ENCODE measurements at regions not wholly inside any gene's neighbourhood (a gene's known extent, or its start where the extent isn't known, plus 50 kb on each side); places are given as distances from the start of the nearest gene placed in this dataset.
A peak's percentile ranks its signal among the peaks of the same experiment; 100 is the strongest.
"Not testable (repeated sequence)": the region's sequence is repeated elsewhere in the genome, so short reads cannot be mapped to it uniquely, and the experiment has no call there.

GRCh38 chr10:35822316-35822715, 180.2 kb upstream of the FZD8 start:
- no peak overlapping the region for H3K4me3 ChIP-seq (ENCODE audit: low read depth, low read length)
- peak; percentile 44 for DNase-seq (ENCODE audit: low read depth)
- in situ Hi-C loops (cut with HindIII; ENCODE audit: low sequenced_read_pairs), result no loop called here
- peak; percentile 36 for TF ChIP-seq CTCF (IDR thresholded peaks at IDR 0.05; ENCODE audit: low read depth, low read length, missing control alignments)

GRCh38 chr10:35821339-35821911, 179.3 kb upstream of the FZD8 start:
- TF ChIP-seq CTCF (IDR thresholded peaks at IDR 0.05; ENCODE audit: low read depth, low read length, missing control alignments), result no peak
- in situ Hi-C loops (cut with HindIII; ENCODE audit: low sequenced_read_pairs), result no loop called here
- no peak overlapping the region for H3K4me3 ChIP-seq (ENCODE audit: low read depth, low read length)
- peak; percentile 24 for DNase-seq (ENCODE audit: low read depth)

GRCh38 chr10:35819736-35820135, 177.6 kb upstream of the FZD8 start:
- no peak for DNase-seq (ENCODE audit: low read depth)
- no peak for TF ChIP-seq CTCF (IDR thresholded peaks at IDR 0.05; ENCODE audit: low read depth, low read length, missing control alignments)
- in situ Hi-C loops (cut with HindIII; ENCODE audit: low sequenced_read_pairs), result no loop called here
- H3K4me3 ChIP-seq (ENCODE audit: low read depth, low read length), result no peak overlapping the region

GRCh38 chr10:35819011-35819410, 176.9 kb upstream of the FZD8 start:
- TF ChIP-seq CTCF (IDR thresholded peaks at IDR 0.05; ENCODE audit: low read depth, low read length, missing control alignments), result no peak
- DNase-seq (ENCODE audit: low read depth), result no peak
- in situ Hi-C loops (cut with HindIII; ENCODE audit: low sequenced_read_pairs), result no loop called here
- H3K4me3 ChIP-seq (ENCODE audit: low read depth, low read length), result no peak overlapping the region

GRCh38 chr10:35817109-35817508, 175.0 kb upstream of the FZD8 start:
- DNase-seq (ENCODE audit: low read depth); H3K4me3 ChIP-seq (ENCODE audit: low read depth, low read length); in situ Hi-C loops (cut with HindIII; ENCODE audit: low sequenced_read_pairs): not testable (repeated sequence)

- DNase-seq (ENCODE audit: low read depth), result no peak
- H3K4me3 ChIP-seq (ENCODE audit: low read depth, low read length), result no peak overlapping the region
- no peak for TF ChIP-seq CTCF (IDR thresholded peaks at IDR 0.05; ENCODE audit: low read depth, low read length, missing control alignments)
- in situ Hi-C loops (cut with HindIII; ENCODE audit: low sequenced_read_pairs), result no loop called here
Measured at GRCh38 chr10:35813219-35813618, 171.1 kb upstream of the FZD8 start.

- H3K4me3 ChIP-seq (ENCODE audit: low read depth, low read length), result no peak overlapping the region
- TF ChIP-seq CTCF (IDR thresholded peaks at IDR 0.05; ENCODE audit: low read depth, low read length, missing control alignments), result no peak
- in situ Hi-C loops (cut with HindIII; ENCODE audit: low sequenced_read_pairs), result no loop called here
- DNase-seq (ENCODE audit: low read depth), result no peak
Measured at GRCh38 chr10:35808344-35808743, 166.2 kb upstream of the FZD8 start.

Data from astrocyte of the cerebellum (primary cell).